GM21717 (cell line): ENCODE measurements at regions not wholly inside any gene's neighbourhood (a gene's known extent, or its start where the extent isn't known, plus 50 kb on each side); places are given as distances from the start of the nearest gene placed in this dataset.

Experiments
- ATAC-seq: cut with Tn5 transposase; IDR thresholded peaks from one replicate; pipeline ENCODE4 v1.9.1; 2021; ENCODE audit warnings: mild to moderate bottlenecking, moderate library complexity; ENCODE audit not compliant: unreplicated experiment

GRCh38 chr5:67400752-67401151, 204.2 kb upstream of the CD180 start:
- no peak for ATAC-seq

GRCh38 chr5:67395790-67396418, 199.3 kb upstream of the CD180 start:
- ATAC-seq = no peak

GRCh38 chr5:67393211-67393610, 196.6 kb upstream of the CD180 start:
- ATAC-seq = no peak

GRCh38 chr5:67390935-67391334, 194.3 kb upstream of the CD180 start:
- no peak for ATAC-seq

- ATAC-seq = no peak
These were observed 186.9 kb upstream of the CD180 start for GRCh38 chr5:67383451-67383850.

- ATAC-seq = no peak
These were observed 184.8 kb upstream of the CD180 start for GRCh38 chr5:67381236-67381880.

- ATAC-seq = no peak
These were observed 183.8 kb upstream of the CD180 start for GRCh38 chr5:67380431-67380830.

- ATAC-seq = no peak
These were observed 183.2 kb upstream of the CD180 start for GRCh38 chr5:67379753-67380152.

GRCh38 chr5:67378256-67378655, 181.7 kb upstream of the CD180 start:
- no peak for ATAC-seq

GRCh38 chr5:67377631-67378030, 181.0 kb upstream of the CD180 start:
- no peak for ATAC-seq

GRCh38 chr5:67375606-67376005, 179.0 kb upstream of the CD180 start:
- ATAC-seq = no peak

- ATAC-seq = no peak
These were observed 177.8 kb upstream of the CD180 start for GRCh38 chr5:67374378-67374777.

GRCh38 chr5:67373518-67373917, 176.9 kb upstream of the CD180 start:
- ATAC-seq = no peak

- ATAC-seq = no peak
These were observed 176.3 kb upstream of the CD180 start for GRCh38 chr5:67372887-67373286.

- no peak for ATAC-seq
These were observed 175.3 kb upstream of the CD180 start for GRCh38 chr5:67371924-67372323.

- no peak for ATAC-seq
These were observed 170.2 kb upstream of the CD180 start for GRCh38 chr5:67366691-67367395.

- ATAC-seq = no peak
These were observed 169.7 kb upstream of the CD180 start for GRCh38 chr5:67366276-67366675.

GRCh38 chr5:67364381-67364970, 167.9 kb upstream of the CD180 start:
- ATAC-seq = no peak

- no peak for ATAC-seq
These were observed 167.4 kb upstream of the CD180 start for GRCh38 chr5:67363963-67364362.

GRCh38 chr5:67363180-67363709, 166.6 kb upstream of the CD180 start:
- ATAC-seq = no peak

- ATAC-seq = no peak
These were observed 165.5 kb upstream of the CD180 start for GRCh38 chr5:67361932-67362729.
